Skeletal muscle satellite cell (primary cell): ENCODE measurements at regions not wholly inside any gene's neighbourhood (a gene's known extent, or its start where the extent isn't known, plus 50 kb on each side); places are given as distances from the start of the nearest gene placed in this dataset.
"Not testable (repeated sequence)": the region's sequence is repeated elsewhere in the genome, so short reads cannot be mapped to it uniquely, and the experiment has no call there.

Experiments
- H3K27me3 ChIP-seq: 2 replicates; pipeline ENCODE4 v1.7.0; 2013; ENCODE audit warnings: low read length; ENCODE audit not compliant: control insufficient read depth, insufficient read depth
- H3K36me3 ChIP-seq: 2 replicates; pipeline ENCODE4 v1.7.0; 2013; ENCODE audit warnings: mild to moderate bottlenecking, control low read depth, low read length; ENCODE audit not compliant: insufficient read depth
- H3K4me1 ChIP-seq: 2 replicates; pipeline ENCODE4 v1.7.0; 2013; ENCODE audit warnings: low read length; ENCODE audit not compliant: control insufficient read depth, insufficient read depth
- H3K4me2 ChIP-seq: 2 replicates; pipeline ENCODE4 v1.7.0; 2013; ENCODE audit warnings: mild to moderate bottlenecking, low read length
- H3K4me3 ChIP-seq: 2 replicates; pipeline ENCODE4 v1.7.0; 2013; ENCODE audit warnings: low read length
- H3K9ac ChIP-seq: 2 replicates; pipeline ENCODE4 v1.7.0; 2013; ENCODE audit warnings: mild to moderate bottlenecking, low read depth, low read length, moderate library complexity
- H3K9me3 ChIP-seq: replicated peaks from 2 replicates; pipeline ENCODE4 v1.7.0; 2013; ENCODE audit warnings: mild to moderate bottlenecking, control low read depth, low read length

DNA sequence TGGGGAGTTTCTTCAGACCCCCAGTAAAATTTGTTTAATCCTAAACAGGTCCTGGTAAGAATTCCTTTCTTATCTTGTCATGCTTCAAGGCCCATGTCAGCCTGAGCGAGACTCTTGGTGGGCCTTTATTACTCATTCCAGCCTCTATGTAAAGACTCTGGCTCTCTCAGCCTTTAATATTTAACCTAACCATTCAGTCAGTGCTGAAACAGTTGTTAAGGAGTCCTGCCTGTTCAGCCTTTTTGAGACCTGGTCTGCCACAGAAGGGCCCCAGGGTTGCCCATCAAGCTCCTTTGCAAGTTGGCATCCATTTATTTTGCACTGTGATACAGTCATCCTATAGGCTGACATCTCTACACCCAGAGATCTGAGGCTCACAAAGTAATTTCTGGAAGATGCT is 107.7 kb upstream of the VANGL1 start:
- Histone ChIP-seq H3K9ac (no peak overlapping the region), H3K9me3 (no peaks in the 10 kb centered on the region)

GRCh38 chr1:115531631-115532264 is 110.0 kb upstream of the VANGL1 start:
- H3K4me1 ChIP-seq: peaks cover 22% of the 10 kb centered on the region
- no peaks in the 10 kb centered on the region for H3K27me3 ChIP-seq
- H3K4me2 ChIP-seq: no peak overlapping the region
- H3K4me3 ChIP-seq: no peak overlapping the region
- H3K36me3 ChIP-seq: no peaks in the 10 kb centered on the region
- no peak overlapping the region for H3K9ac ChIP-seq
- H3K9me3 ChIP-seq: no peaks in the 10 kb centered on the region

More for the DNA sequence above, 107.7 kb upstream of the VANGL1 start:
- no peak overlapping the region for H3K4me2 ChIP-seq
- no peak overlapping the region for H3K4me3 ChIP-seq
- no peaks in the 10 kb centered on the region for H3K27me3 ChIP-seq
- H3K4me1 ChIP-seq: peaks cover 18% of the 10 kb centered on the region
- H3K36me3 ChIP-seq: no peaks in the 10 kb centered on the region

- no peaks in the 10 kb centered on the region for H3K27me3 ChIP-seq
- no peaks in the 10 kb centered on the region for H3K36me3 ChIP-seq
- H3K9ac ChIP-seq: no peak overlapping the region
- H3K4me3 ChIP-seq: no peak overlapping the region
- H3K9me3 ChIP-seq: no peaks in the 10 kb centered on the region
- no peak overlapping the region for H3K4me2 ChIP-seq
- H3K4me1 ChIP-seq: peaks cover 22% of the 10 kb centered on the region
These were observed 111.4 kb upstream of the VANGL1 start for GRCh38 chr1:115530407-115530806.

GRCh38 chr1:115529216-115529897 is 112.4 kb upstream of the VANGL1 start:
- Histone ChIP-seq H3K4me1 (peaks cover 22% of the 10 kb centered on the region), H3K27me3 (no peaks in the 10 kb centered on the region), H3K36me3 (no peaks in the 10 kb centered on the region), H3K4me3 (no peak overlapping the region), H3K9me3 (no peaks in the 10 kb centered on the region), H3K9ac (no peak overlapping the region), H3K4me2 (no peak overlapping the region)

DNA sequence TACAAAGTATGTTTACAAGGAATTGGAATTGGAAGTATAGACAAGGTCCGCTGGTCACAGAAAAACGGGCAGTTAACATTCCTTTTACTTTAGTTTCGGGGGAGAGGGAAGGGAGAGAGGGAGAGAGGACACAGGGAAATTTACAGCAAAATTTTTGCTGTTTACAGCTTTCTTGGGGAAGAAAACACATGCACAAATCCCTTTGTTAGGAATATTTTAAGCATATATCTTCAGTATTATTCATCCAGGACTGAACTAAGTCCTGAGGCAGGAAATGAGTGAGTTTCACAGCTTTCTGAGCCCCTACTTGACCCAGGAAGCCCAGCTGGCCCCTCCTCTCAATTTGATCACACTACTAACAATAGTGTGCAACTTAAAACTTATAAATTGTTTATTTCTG is 113.4 kb upstream of the VANGL1 start:
- not testable (repeated sequence) for H3K4me2 ChIP-seq, H3K9me3 ChIP-seq, H3K4me3 ChIP-seq, H3K36me3 ChIP-seq, H3K9ac ChIP-seq, H3K27me3 ChIP-seq
- H3K4me1 ChIP-seq: peaks cover 22% of the 10 kb centered on the region

GRCh38 chr1:115527746-115528145 is 114.0 kb upstream of the VANGL1 start:
- Histone ChIP-seq H3K4me1 (peaks cover 22% of the 10 kb centered on the region), H3K4me3 (no peak overlapping the region), H3K36me3 (no peaks in the 10 kb centered on the region), H3K9ac (no peak overlapping the region), H3K4me2 (no peak overlapping the region), H3K9me3 (no peaks in the 10 kb centered on the region), H3K27me3 (no peaks in the 10 kb centered on the region)

DNA sequence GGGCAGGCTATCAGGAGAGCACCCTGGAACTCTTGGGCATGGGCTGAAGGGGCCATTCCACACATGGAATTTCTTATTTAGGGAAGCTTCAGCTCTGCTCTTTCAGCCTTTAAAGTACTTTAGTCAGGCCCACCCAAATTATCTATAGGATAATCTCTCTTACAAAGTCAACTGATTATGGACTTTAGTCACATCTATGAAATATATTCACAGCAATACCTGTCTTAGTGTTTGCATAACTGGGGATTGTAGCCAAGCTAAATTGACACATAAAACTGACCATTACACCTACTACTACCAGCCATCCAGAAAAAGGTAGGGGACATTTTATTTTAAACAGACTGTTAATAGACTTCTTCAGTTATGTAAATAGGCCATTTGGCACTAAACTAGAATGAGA is 114.9 kb upstream of the VANGL1 start:
- Histone ChIP-seq H3K4me1 (peaks cover 22% of the 10 kb centered on the region), H3K36me3 (no peaks in the 10 kb centered on the region), H3K9me3 (no peaks in the 10 kb centered on the region), H3K4me2 (no peak overlapping the region), H3K4me3 (no peak overlapping the region), H3K27me3 (no peaks in the 10 kb centered on the region), H3K9ac (no peak overlapping the region)

DNA sequence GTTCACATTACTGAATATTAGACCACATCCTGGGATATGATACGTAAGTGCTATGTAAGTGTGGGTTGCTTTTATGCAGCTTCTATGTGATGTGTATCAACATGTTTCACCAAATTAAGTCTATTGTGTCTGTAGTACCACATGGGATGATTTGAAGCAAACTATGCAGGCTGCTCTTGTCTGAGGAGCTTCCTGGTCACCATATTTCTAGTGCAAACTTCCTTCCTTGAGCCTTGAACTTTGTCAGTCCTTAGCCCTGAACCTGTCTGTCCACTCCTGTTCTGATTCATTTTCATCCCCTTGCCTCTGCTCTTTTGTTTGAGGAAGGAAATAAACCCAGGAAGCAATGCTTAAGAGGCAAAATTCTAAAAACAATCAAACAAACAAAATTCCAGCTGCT is 117.5 kb upstream of the VANGL1 start:
- Histone ChIP-seq H3K4me3 (no peak overlapping the region), H3K27me3 (no peaks in the 10 kb centered on the region), H3K9me3 (no peaks in the 10 kb centered on the region), H3K9ac (no peak overlapping the region), H3K36me3 (no peaks in the 10 kb centered on the region), H3K4me2 (no peak overlapping the region), H3K4me1 (peaks cover 4% of the 10 kb centered on the region)

- no peak overlapping the region for H3K4me3 ChIP-seq
These were observed 119.4 kb upstream of the VANGL1 start for GRCh38 chr1:115522386-115522785.

GRCh38 chr1:115515270-115515669 is 126.5 kb upstream of the VANGL1 start:
- Histone ChIP-seq H3K27me3 (no peaks in the 10 kb centered on the region), H3K4me3 (no peak overlapping the region), H3K4me1 (no peaks in the 10 kb centered on the region), H3K36me3 (no peaks in the 10 kb centered on the region), H3K9me3 (no peaks in the 10 kb centered on the region), H3K9ac (no peak overlapping the region), H3K4me2 (no peak overlapping the region)

More at GRCh38 chr1:115522386-115522785, 119.4 kb upstream of the VANGL1 start:
- Histone ChIP-seq H3K9me3 (no peaks in the 10 kb centered on the region), H3K36me3 (no peaks in the 10 kb centered on the region), H3K9ac (no peak overlapping the region), H3K4me1 (no peaks in the 10 kb centered on the region), H3K4me2 (no peak overlapping the region), H3K27me3 (no peaks in the 10 kb centered on the region)

- H3K4me3 ChIP-seq, H3K36me3 ChIP-seq, H3K9me3 ChIP-seq, H3K4me1 ChIP-seq, H3K27me3 ChIP-seq, H3K4me2 ChIP-seq, H3K9ac ChIP-seq: not testable (repeated sequence)
These were observed 131.5 kb upstream of the VANGL1 start for GRCh38 chr1:115510226-115510625.

- H3K9ac ChIP-seq: no peak overlapping the region
- H3K4me1 ChIP-seq: no peaks in the 10 kb centered on the region
- no peaks in the 10 kb centered on the region for H3K27me3 ChIP-seq
- H3K4me2 ChIP-seq: no peak overlapping the region
- no peaks in the 10 kb centered on the region for H3K9me3 ChIP-seq
- H3K4me3 ChIP-seq: no peak overlapping the region
- no peaks in the 10 kb centered on the region for H3K36me3 ChIP-seq
These were observed 133.9 kb upstream of the VANGL1 start for GRCh38 chr1:115507901-115508300.
